Keratinocyte (primary cell): ENCODE measurements at regions not wholly inside any gene's neighbourhood (a gene's known extent, or its start where the extent isn't known, plus 50 kb on each side); places are given as distances from the start of the nearest gene placed in this dataset.

Source experiments
- CTCF ChIP-seq, 3 experiments: IDR thresholded peaks in 1 of 3; conservative IDR thresholded peaks in 1 of 3; optimal IDR thresholded peaks in 1 of 3; 2 replicates in 2 of 3; 3 replicates in 1 of 3; pipeline versions ENCODE3 to v1.5.1; 2011; ENCODE audit warnings: low read length in 3 of 3, mild to moderate bottlenecking in 3 of 3, moderate library complexity in 2 of 3, control low read depth in 1 of 3, inconsistent platforms in 1 of 3; ENCODE audit not compliant: insufficient read depth in 2 of 3; ENCODE audit errors: extremely low read depth in 1 of 3
- EZH2 ChIP-seq: IDR thresholded peaks from one replicate; pipeline ENCODE4 v1.6.1; 2012; ENCODE audit warnings: inconsistent platforms, mild to moderate bottlenecking, low read length, moderate library complexity

GRCh38 chr11:33449798-33450197 is 192.6 kb downstream of the HIPK3 start:
- TF ChIP-seq CTCF (optimal IDR thresholded peaks at IDR 0.05 in 1 of 3, IDR thresholded peaks at IDR 0.05 in 1 of 3, conservative IDR thresholded peaks at IDR 0.05 in 1 of 3; ENCODE audit: extremely low read depth in 1 of 3, insufficient read depth in 2 of 3, low read length in 3 of 3) = no peak
- TF ChIP-seq EZH2 = no peak
